Epithelial cell of prostate (primary cell): ENCODE measurements at regions not wholly inside any gene's neighbourhood (a gene's known extent, or its start where the extent isn't known, plus 50 kb on each side); places are given as distances from the start of the nearest gene placed in this dataset.
A peak's percentile ranks its signal among the peaks of the same experiment; 100 is the strongest.

Source experiments
- DNase-seq: peaks from one replicate; pipeline ENCODE4 v3.0.0-alpha.2; 2011; ENCODE audit warnings: low read depth, low spot score
- H3K27ac ChIP-seq: fragments of 450-650 bp; 2 replicates; pipeline ENCODE4 v1.5.1; 2017; ENCODE audit warnings: mild to moderate bottlenecking

- peak overlapping the region; percentile 96 for H3K27ac ChIP-seq
- no peak for DNase-seq
These were observed 78.2 kb upstream of the IFNE start for GRCh38 chr9:21560281-21560745.

GRCh38 chr9:21561502-21561901, 79.4 kb upstream of the IFNE start:
- H3K27ac ChIP-seq, result peak overlapping the region; percentile 96
- no peak for DNase-seq

GRCh38 chr9:21564175-21564574, 82.1 kb upstream of the IFNE start:
- DNase-seq, result no peak
- H3K27ac ChIP-seq, result peak overlapping the region; percentile 98

GRCh38 chr9:21565155-21565554, 83.0 kb upstream of the IFNE start:
- no peak for DNase-seq
- peak overlapping the region; percentile 98 for H3K27ac ChIP-seq

- H3K27ac ChIP-seq, result peak overlapping the region; percentile 98
- DNase-seq, result no peak
These were observed 85.8 kb upstream of the IFNE start for GRCh38 chr9:21567926-21568325.

GRCh38 chr9:21568484-21568883, 86.4 kb upstream of the IFNE start:
- DNase-seq, result no peak
- peak overlapping the region; percentile 98 for H3K27ac ChIP-seq

GRCh38 chr9:21569721-21570120, 87.6 kb upstream of the IFNE start:
- H3K27ac ChIP-seq, result peak overlapping the region; percentile 98
- DNase-seq, result no peak

GRCh38 chr9:21570643-21571275, 88.6 kb upstream of the IFNE start:
- DNase-seq, result no peak
- H3K27ac ChIP-seq, result peak overlapping the region; percentile 98

- no peak for DNase-seq
- H3K27ac ChIP-seq, result peak overlapping the region; percentile 98
These were observed 92.1 kb upstream of the IFNE start for GRCh38 chr9:21574261-21574660.

- H3K27ac ChIP-seq, result peak overlapping the region; percentile 98
- DNase-seq, result peak; percentile 76
These were observed 94.4 kb upstream of the IFNE start for GRCh38 chr9:21576331-21577189.

- no peak for DNase-seq
- H3K27ac ChIP-seq, result peak overlapping the region; percentile 98
These were observed 97.1 kb upstream of the IFNE start for GRCh38 chr9:21579247-21579671.

- H3K27ac ChIP-seq, result peak overlapping the region; percentile 98
- no peak for DNase-seq
These were observed 97.6 kb upstream of the IFNE start for GRCh38 chr9:21579743-21580142.

GRCh38 chr9:21580636-21581378, 98.7 kb upstream of the IFNE start:
- H3K27ac ChIP-seq, result peak overlapping the region; percentile 98
- DNase-seq, result no peak

- peak overlapping the region; percentile 98 for H3K27ac ChIP-seq
- DNase-seq, result no peak
These were observed 101.7 kb upstream of the IFNE start for GRCh38 chr9:21583628-21584377.

GRCh38 chr9:21584890-21585289, 102.8 kb upstream of the IFNE start:
- H3K27ac ChIP-seq, result peak overlapping the region; percentile 98
- no peak for DNase-seq

GRCh38 chr9:21585756-21586752, 103.9 kb upstream of the IFNE start:
- DNase-seq, result no peak
- H3K27ac ChIP-seq, result peak overlapping the region; percentile 98

GRCh38 chr9:21589344-21590056, 107.4 kb upstream of the IFNE start:
- no peak for DNase-seq
- H3K27ac ChIP-seq, result peak overlapping the region; percentile 98
